Effector memory CD8-positive, alpha-beta T cell (primary cell): ENCODE measurements at regions not wholly inside any gene's neighbourhood (a gene's known extent, or its start where the extent isn't known, plus 50 kb on each side); places are given as distances from the start of the nearest gene placed in this dataset.

ENCODE experiments used
- ATAC-seq: fragments of 150-1000 bp; cut with Tn5 transposase; replicated peaks from 2 replicates; pipeline ENCODE4 v1.10.0; 2021; ENCODE audit warnings: mild to moderate bottlenecking, moderate library complexity
- DNase-seq, 3 experiments: peaks; one replicate each; pipeline ENCODE4 v3.0.0; 2021
- H3K27ac Mint-ChIP-seq, 2 donors: one replicate each; pipeline ENCODE4 v1.8.0; 2022; ENCODE audit warnings: mild to moderate bottlenecking in 2 of 2, mixed read lengths in 2 of 2, moderate library complexity in 2 of 2
- H3K27me3 Mint-ChIP-seq, 2 donors: one replicate each; pipeline ENCODE4 v1.8.0; 2022; ENCODE audit warnings: mixed read lengths in 2 of 2
- H3K36me3 Mint-ChIP-seq: one replicate; pipeline ENCODE4 v1.8.0; 2022; ENCODE audit warnings: mild to moderate bottlenecking, moderate library complexity, mixed read lengths; ENCODE audit not compliant: insufficient read depth
- H3K4me1 Mint-ChIP-seq, 2 donors: one replicate each; pipeline ENCODE4 v1.8.0; 2022; ENCODE audit warnings: low read depth in 2 of 2, mixed read lengths in 2 of 2
- H3K4me3 Mint-ChIP-seq, 2 donors: one replicate each; pipeline ENCODE4 v1.8.0; 2022; ENCODE audit warnings: mild to moderate bottlenecking in 2 of 2, mixed read lengths in 2 of 2, moderate library complexity in 2 of 2
- H3K9me3 Mint-ChIP-seq, 2 donors: one replicate each; pipeline ENCODE4 v1.8.0; 2022; ENCODE audit warnings: mixed read lengths in 2 of 2

DNA sequence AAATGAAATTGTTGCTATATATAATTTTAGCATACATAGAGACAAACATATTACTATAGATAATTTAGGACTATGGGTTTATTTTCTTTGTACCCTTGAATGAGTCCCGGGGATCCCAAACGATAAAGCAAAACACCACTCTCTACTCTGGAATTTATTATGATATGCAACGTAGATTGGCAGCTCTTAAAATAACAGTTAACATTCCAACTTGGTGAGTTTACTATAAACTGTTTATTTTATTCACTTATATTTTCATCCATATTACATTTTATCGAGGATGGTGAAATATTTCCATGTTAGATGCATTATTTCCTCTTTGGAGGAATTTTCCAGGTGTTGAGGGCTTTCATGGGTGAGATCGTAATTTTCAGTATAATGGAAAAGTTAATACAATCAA lies 138.7 kb upstream of the DGKB start:
- Mint-ChIP-seq H3K27me3 (no peaks in the 10 kb centered on the region), H3K9me3 (peaks cover 0 to 4% of the 10 kb centered on the region in 2 donors), H3K36me3 (peaks cover 2% of the 10 kb centered on the region), H3K4me3 (no peak overlapping the region), H3K27ac (no peak overlapping the region), H3K4me1 (no peaks in the 10 kb centered on the region)
- no peak for ATAC-seq
- no peak for DNase-seq

DNA sequence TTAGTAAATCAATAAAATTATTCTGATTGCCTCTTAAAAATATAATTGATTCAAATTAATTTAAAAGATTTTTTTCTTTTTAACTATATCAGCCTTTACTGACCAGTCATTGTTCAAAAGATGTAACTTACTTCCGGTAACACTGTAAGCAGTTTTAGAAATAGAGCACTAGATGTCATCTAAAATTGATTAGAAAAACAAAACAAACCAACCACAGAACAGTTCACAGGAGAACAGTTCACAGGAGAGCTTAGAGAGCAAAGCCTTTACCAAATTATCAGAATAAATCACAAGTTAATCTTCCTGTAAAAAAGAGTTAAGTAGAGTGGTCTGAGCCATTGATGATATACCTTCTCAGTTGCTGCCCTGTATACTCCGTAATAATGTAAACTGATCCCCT lies 133.3 kb upstream of the DGKB start:
- no peaks in the 10 kb centered on the region for H3K36me3 Mint-ChIP-seq
- H3K27ac Mint-ChIP-seq = no peak overlapping the region
- peaks cover 0 to 7% of the 10 kb centered on the region in 2 donors for H3K9me3 Mint-ChIP-seq
- DNase-seq (no peak), ATAC-seq (no peak)
- H3K4me3 Mint-ChIP-seq = no peak overlapping the region
- no peaks in the 10 kb centered on the region for H3K27me3 Mint-ChIP-seq
- H3K4me1 Mint-ChIP-seq = no peaks in the 10 kb centered on the region

DNA sequence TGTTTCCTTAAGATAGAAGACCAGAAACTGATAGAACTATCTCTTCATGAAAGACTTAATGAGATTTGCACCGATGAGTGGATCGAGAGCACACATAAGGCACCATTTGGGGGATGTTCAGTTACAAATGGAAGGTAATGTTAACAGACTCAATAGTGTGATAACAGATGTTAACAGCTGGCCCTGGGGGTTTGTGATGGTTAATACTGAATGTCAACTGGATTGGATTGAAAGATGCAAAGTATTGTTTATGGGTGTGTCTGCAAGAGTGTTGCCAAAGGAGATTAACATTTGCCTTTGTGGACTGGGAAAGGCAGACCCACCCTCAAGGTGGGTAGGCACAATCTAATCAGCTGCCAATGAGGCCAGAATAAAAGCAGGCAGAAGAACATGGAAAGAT lies 130.5 kb upstream of the DGKB start:
- Mint-ChIP-seq H3K4me1 (no peaks in the 10 kb centered on the region), H3K36me3 (no peaks in the 10 kb centered on the region), H3K9me3 (peaks cover 0 to 3% of the 10 kb centered on the region in 2 donors), H3K27me3 (no peaks in the 10 kb centered on the region), H3K4me3 (no peak overlapping the region), H3K27ac (no peak overlapping the region)
- DNase-seq = no peak
- ATAC-seq = no peak

DNA sequence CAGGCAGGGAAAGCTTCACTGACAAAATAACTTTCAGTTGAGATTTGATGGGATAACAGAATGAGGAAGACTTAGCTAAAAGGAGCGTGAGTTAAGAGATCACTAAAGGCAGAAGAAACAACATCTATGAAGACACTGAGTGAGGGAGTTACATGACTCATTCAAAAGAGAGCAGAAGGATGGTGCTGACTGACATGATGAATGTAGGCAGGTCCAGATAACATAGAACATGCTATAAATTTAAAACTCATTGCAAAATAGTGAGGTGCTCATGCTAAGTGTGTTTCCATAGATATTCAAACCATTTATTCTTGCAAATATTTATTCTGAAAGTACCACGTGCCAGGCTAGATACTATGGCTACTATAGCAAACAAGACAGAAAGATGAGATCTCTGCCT lies 116.4 kb upstream of the DGKB start:
- no peak for DNase-seq
- Mint-ChIP-seq H3K9me3 (no peaks in the 10 kb centered on the region), H3K4me1 (no peaks in the 10 kb centered on the region), H3K36me3 (no peaks in the 10 kb centered on the region), H3K27ac (no peak overlapping the region), H3K4me3 (no peak overlapping the region), H3K27me3 (no peaks in the 10 kb centered on the region)
- no peak for ATAC-seq

DNA sequence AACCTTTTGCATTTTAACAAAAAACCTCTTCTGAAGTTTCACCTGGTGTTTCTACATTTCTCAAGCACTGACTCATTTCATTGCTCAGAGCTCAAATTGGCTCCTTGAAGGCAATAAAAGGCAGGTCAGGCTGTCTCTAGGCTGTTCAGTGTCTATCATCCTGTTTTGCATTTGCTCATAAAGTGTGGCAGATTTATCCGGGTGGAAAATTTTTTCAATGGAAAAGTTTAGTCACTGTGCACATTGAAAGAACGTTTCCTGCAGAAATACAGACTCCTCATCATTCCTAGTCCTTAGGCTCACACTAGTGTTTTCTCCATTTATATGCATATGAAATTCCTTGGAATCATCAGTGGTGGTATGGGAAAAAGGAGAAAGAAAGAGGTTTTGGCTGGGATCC lies 114.2 kb upstream of the DGKB start:
- Mint-ChIP-seq H3K27ac (no peak overlapping the region), H3K27me3 (no peaks in the 10 kb centered on the region), H3K36me3 (no peaks in the 10 kb centered on the region), H3K4me1 (no peaks in the 10 kb centered on the region), H3K4me3 (no peak overlapping the region), H3K9me3 (no peaks in the 10 kb centered on the region)
- DNase-seq (no peak), ATAC-seq (no peak)

DNA sequence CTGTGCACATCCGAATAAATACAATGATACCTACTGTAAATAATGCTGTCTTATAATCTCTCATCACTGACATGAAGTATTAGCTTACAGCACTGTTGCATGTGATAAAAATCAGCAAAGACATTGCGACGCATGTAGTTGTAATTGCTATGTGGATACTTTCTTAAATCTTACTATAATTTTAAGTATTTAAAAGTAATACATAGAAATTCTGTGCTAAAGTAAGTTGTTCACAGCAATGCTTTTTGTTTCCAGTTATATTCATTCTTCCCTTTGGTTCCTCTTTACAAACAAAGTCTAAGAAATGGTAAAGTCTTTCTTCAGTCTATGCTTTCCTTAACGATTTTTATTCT lies 113.7 kb upstream of the DGKB start:
- no peaks in the 10 kb centered on the region for H3K36me3 Mint-ChIP-seq
- no peak overlapping the region for H3K27ac Mint-ChIP-seq
- H3K9me3 Mint-ChIP-seq = peaks cover 0 to 1% of the 10 kb centered on the region in 2 donors
- H3K4me1 Mint-ChIP-seq = no peaks in the 10 kb centered on the region
- no peaks in the 10 kb centered on the region for H3K27me3 Mint-ChIP-seq
- H3K4me3 Mint-ChIP-seq = no peak overlapping the region
- DNase-seq = no peak
- ATAC-seq = no peak

DNA sequence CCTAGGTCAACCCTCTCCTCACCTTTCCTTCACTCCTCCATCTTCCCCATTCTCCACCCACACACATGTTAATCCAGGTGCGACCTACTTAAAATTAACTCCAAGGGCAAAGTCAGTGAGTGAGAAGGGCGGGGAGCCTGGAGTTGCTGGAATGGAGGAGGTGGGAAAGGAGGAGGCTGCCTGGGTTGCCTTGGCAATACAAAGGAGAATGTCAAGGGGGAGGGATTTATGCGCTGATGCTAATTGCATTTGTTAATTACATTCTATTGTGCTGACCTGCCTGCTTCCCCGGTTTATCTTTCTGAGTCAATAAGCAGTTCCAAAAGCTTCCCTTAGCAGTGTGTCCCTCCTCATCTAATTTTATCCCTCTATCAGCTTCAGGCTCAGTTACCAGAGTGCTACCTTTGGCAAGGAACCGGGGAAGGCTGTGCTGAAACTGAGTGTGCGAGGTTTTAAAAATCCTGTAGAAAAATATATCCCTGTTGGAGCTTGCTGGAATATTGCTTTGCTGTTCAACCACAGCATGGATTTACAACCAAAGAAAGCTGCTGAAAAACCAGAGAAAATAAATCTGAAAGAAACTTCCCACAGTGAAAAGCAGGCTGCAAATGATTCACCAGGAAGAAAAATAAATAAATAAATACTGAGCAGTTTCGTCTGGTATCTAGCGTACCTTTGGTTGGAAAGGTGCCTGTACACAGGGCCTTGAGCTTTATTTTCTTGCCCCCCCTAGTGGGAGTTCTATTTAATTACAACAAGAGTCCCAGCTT lies 113.2 kb upstream of the DGKB start:
- ATAC-seq (peak; percentile 56), DNase-seq (no peak)
- Mint-ChIP-seq H3K27me3 (no peaks in the 10 kb centered on the region), H3K4me1 (no peaks in the 10 kb centered on the region), H3K4me3 (no peak overlapping the region), H3K9me3 (peaks cover 0 to 1% of the 10 kb centered on the region in 2 donors), H3K27ac (no peak overlapping the region), H3K36me3 (no peaks in the 10 kb centered on the region)

DNA sequence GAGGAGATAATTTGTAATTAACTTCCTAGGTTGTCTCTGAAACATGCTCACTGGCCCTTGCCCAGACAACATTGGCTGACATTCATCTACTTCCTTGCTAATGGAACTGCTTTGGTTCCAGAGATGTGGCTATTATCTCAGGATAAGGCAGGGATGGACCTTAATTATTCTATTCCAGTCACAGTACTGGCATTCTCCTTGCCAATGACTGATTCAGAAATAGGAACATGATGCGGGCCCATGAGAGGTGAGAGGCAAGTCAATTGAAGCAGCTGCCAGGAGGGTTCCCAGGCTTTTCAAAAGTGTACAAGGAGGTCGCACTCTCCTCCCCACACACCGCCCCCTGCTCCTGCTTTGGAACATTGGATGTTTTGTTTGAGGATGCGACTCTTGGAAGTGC lies 109.6 kb upstream of the DGKB start:
- no peak for ATAC-seq
- no peak overlapping the region for H3K4me3 Mint-ChIP-seq
- no peaks in the 10 kb centered on the region for H3K4me1 Mint-ChIP-seq
- no peak overlapping the region for H3K27ac Mint-ChIP-seq
- DNase-seq = no peak
- H3K27me3 Mint-ChIP-seq = no peaks in the 10 kb centered on the region
- H3K9me3 Mint-ChIP-seq = peaks cover 0 to 1% of the 10 kb centered on the region in 2 donors
- no peaks in the 10 kb centered on the region for H3K36me3 Mint-ChIP-seq

DNA sequence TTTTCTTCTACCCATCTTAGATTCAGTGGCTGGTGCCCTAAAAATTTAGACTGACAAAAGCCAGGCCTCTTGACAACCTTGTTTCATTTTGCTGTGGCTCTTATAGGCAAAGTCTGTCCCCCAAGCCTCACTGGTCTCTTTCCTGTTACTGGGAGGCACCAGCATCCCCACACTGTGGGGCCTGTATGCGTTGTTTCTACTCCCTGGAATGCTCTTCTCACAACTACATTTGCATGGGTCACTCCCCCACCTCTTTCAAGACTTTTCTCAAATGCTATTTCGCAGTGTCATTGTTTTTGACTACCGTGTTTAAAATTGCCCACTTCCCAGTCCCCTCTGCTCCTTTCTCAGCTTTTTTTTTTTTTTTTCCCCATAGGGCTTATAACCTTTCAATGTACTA lies 108.7 kb upstream of the DGKB start:
- DNase-seq (no peak), ATAC-seq (no peak)
- no peaks in the 10 kb centered on the region for H3K4me1 Mint-ChIP-seq
- peaks cover 0 to 1% of the 10 kb centered on the region in 2 donors for H3K9me3 Mint-ChIP-seq
- H3K36me3 Mint-ChIP-seq = no peaks in the 10 kb centered on the region
- no peak overlapping the region for H3K4me3 Mint-ChIP-seq
- H3K27ac Mint-ChIP-seq = no peak overlapping the region
- H3K27me3 Mint-ChIP-seq = no peaks in the 10 kb centered on the region

DNA sequence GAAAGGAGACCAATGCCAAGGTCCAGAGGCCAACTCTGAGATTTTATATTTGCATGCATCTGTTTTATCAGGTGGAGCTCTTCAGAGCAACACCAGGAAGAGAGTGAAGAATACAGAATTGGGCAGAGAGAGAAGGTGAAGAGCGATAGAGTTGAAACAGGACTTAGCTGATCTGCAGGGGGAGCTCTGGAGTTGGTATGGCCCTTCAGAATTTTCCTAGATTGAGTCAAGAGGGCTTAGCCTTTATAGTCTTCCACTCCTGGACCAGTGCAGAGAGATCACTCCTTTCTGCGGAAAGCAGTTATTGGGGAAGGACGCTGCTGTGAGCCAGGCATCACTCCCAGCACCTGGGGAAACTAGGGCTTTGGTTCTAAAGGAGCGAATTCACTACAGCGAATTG lies 105.0 kb upstream of the DGKB start:
- H3K36me3 Mint-ChIP-seq = no peaks in the 10 kb centered on the region
- H3K4me1 Mint-ChIP-seq = no peaks in the 10 kb centered on the region
- H3K9me3 Mint-ChIP-seq = peaks cover 0 to 2% of the 10 kb centered on the region in 2 donors
- DNase-seq (no peak), ATAC-seq (no peak)
- no peaks in the 10 kb centered on the region for H3K27me3 Mint-ChIP-seq
- no peak overlapping the region for H3K27ac Mint-ChIP-seq
- H3K4me3 Mint-ChIP-seq = no peak overlapping the region

DNA sequence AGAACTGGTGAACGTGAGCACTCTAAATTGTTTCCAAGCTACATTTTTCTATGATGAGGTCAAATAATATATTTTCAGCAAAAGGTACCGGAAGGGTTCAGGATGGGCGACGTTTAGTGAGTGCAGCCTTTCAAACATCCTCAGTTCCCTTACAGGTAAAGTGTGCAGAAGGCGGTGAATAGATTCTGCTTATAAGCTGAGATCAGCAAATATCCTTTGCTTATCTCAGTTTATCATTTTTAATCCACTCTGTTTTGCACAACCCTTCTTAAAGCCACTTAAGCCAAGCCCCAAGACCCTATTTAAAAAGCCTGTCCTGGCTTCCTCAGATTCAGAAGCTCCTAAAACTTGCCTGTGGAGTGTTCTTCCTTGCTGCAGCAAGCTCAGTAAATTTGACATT lies 103.1 kb upstream of the DGKB start:
- no peaks in the 10 kb centered on the region for H3K27me3 Mint-ChIP-seq

DNA sequence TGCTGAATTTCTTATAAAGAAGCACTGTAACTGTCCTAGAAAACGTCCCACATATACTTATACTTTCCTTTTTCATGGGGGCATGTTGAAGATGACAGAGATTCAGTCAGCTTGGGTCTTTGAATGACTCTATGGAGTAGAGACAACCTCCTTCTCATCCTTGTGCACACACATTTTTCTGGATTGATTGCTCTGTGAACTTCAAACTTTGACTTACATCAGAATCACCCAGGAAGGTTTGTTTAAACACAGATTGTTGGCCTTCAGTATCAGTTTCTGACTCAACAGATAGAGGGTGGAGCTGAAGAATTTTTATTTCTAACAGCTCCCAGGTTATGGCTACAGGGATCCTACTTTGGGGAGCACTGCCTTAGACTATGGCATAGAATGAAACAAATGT lies 97.6 kb upstream of the DGKB start:
- peaks cover 3% of the 10 kb centered on the region for H3K36me3 Mint-ChIP-seq
- no peak overlapping the region for H3K27ac Mint-ChIP-seq
- DNase-seq = no peak
- H3K9me3 Mint-ChIP-seq = peaks cover 7% of the 10 kb centered on the region in 2 donors
- ATAC-seq = no peak
- no peaks in the 10 kb centered on the region for H3K27me3 Mint-ChIP-seq
- no peak overlapping the region for H3K4me3 Mint-ChIP-seq
- no peaks in the 10 kb centered on the region for H3K4me1 Mint-ChIP-seq

More for the DNA sequence above, 103.1 kb upstream of the DGKB start:
- H3K4me1 Mint-ChIP-seq = no peaks in the 10 kb centered on the region
- H3K9me3 Mint-ChIP-seq = peaks cover 0 to 2% of the 10 kb centered on the region in 2 donors
- ATAC-seq (no peak), DNase-seq (no peak)
- no peaks in the 10 kb centered on the region for H3K36me3 Mint-ChIP-seq
- H3K27ac Mint-ChIP-seq = no peak overlapping the region
- H3K4me3 Mint-ChIP-seq = no peak overlapping the region

DNA sequence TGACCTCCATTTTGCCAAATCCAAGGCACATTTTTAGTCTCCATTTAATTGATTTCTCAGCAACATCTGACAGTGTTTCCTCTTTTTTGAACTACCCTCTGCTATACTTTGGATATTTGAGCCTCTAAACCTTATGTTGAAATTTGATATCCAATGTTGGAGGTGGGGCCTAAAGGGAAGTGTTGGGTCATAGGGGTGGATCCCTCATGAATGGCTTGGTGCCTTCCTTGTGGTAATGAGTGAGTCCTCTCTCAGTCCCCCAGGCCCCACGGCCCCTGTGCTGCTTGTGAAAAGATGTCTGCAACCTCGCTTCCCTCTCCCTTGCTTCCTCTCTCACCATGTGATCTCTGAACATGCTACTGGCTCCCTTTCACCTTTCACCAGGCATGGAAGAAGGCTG lies 96.8 kb upstream of the DGKB start:
- peaks cover 3% of the 10 kb centered on the region for H3K36me3 Mint-ChIP-seq
- no peak overlapping the region for H3K27ac Mint-ChIP-seq
- no peak for ATAC-seq
- peaks cover 7% of the 10 kb centered on the region in 2 donors for H3K9me3 Mint-ChIP-seq
- H3K27me3 Mint-ChIP-seq = no peaks in the 10 kb centered on the region
- no peak overlapping the region for H3K4me3 Mint-ChIP-seq
- no peak for DNase-seq
- H3K4me1 Mint-ChIP-seq = no peaks in the 10 kb centered on the region

DNA sequence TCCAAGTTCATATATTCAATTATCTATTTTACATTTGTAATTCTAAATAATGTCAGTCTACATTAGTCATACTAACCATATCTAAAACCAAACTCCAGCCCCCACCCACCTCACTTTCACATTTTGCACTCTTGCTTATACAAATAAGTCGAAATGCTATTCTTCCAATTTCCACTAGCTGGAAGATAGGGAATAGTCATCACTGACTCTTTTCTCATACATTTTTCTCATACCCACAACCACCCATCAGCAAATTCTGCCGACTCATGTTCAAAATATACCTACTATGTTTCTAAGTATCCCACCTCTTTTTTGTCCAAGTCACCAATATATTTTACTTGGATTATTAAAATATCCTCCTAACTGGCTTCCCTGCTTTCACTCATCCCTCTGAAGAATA lies 93.2 kb upstream of the DGKB start:
- Mint-ChIP-seq H3K27me3 (no peaks in the 10 kb centered on the region), H3K9me3 (peaks cover 8 to 14% of the 10 kb centered on the region in 2 donors), H3K4me3 (no peak overlapping the region), H3K4me1 (no peaks in the 10 kb centered on the region), H3K36me3 (peaks cover 3% of the 10 kb centered on the region), H3K27ac (no peak overlapping the region)
- DNase-seq = no peak
- ATAC-seq = no peak

DNA sequence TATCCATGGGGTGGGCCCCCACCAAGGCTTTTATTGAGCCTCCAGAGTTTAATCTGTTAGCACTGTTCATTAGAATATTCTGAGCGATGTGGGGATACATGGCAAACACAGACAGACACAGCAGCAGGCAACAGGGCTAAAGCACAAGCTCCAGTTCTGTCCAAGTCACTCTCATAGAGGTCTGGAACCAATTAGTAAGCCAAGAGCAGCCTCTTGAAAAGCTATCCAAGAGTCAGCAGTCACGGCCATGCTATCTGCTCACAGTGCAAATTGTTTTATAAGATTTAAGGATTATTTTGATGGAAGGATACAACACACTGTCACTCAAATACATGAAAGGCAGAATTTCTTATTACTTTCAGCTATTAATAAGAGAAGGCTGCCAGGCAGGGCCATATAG lies 86.4 kb upstream of the DGKB start:
- H3K27me3 Mint-ChIP-seq = no peaks in the 10 kb centered on the region
- H3K36me3 Mint-ChIP-seq = no peaks in the 10 kb centered on the region
- H3K27ac Mint-ChIP-seq = no peak overlapping the region
- no peak for ATAC-seq
- H3K4me3 Mint-ChIP-seq = no peak overlapping the region
- DNase-seq = no peak
- no peaks in the 10 kb centered on the region for H3K4me1 Mint-ChIP-seq
- H3K9me3 Mint-ChIP-seq = peaks cover 3 to 7% of the 10 kb centered on the region in 2 donors
